HepG2 (cell line): ENCODE measurements at regions not wholly inside any gene's neighbourhood (a gene's known extent, or its start where the extent isn't known, plus 50 kb on each side); places are given as distances from the start of the nearest gene placed in this dataset.

ENCODE experiments used
- KDM5B ChIP-seq: sonication (generic); formaldehyde crosslinking; IDR thresholded peaks from 2 replicates; pipeline ENCODE4 v1.4.0; 2020; ENCODE audit warnings: missing genetic modification reagents, mild to moderate bottlenecking, borderline replicate concordance
- KLF13 ChIP-seq: sonication (generic); formaldehyde crosslinking; IDR thresholded peaks from 2 replicates; pipeline ENCODE4 v1.4.0; 2020; ENCODE audit warnings: mild to moderate bottlenecking, missing genetic modification reagents
- NFKB2 ChIP-seq: sonication (generic); formaldehyde crosslinking; IDR thresholded peaks from 2 replicates; pipeline ENCODE4 v1.4.0; 2020; ENCODE audit warnings: missing genetic modification reagents, borderline replicate concordance
- POLR2AphosphoS5 ChIP-seq: IDR thresholded peaks from 2 replicates; pipeline ENCODE4 v1.6.1; 2012; ENCODE audit warnings: low read depth, low read length
- ZNF296 ChIP-seq: sonication (generic); formaldehyde crosslinking; conservative IDR thresholded peaks from 2 replicates; pipeline ENCODE4 v1.5.0; 2020; ENCODE audit warnings: mild to moderate bottlenecking, missing genetic modification reagents
- TF ChIP-seq, protein P1 (sequence below): IDR thresholded peaks from 2 replicates; pipeline ENCODE4 v1.6.1; 2012; ENCODE audit warnings: low read depth, low read length, improper control_type of control experiment

- TF ChIP-seq KLF13 (CRISPR knock-in tag) (no peak), POLR2AphosphoS5 (no peak), KDM5B (CRISPR knock-in tag) (no peak), NFKB2 (CRISPR knock-in tag) (no peak), ZNF296 (CRISPR knock-in tag) (no peak)
- TF ChIP-seq, protein P1, sequence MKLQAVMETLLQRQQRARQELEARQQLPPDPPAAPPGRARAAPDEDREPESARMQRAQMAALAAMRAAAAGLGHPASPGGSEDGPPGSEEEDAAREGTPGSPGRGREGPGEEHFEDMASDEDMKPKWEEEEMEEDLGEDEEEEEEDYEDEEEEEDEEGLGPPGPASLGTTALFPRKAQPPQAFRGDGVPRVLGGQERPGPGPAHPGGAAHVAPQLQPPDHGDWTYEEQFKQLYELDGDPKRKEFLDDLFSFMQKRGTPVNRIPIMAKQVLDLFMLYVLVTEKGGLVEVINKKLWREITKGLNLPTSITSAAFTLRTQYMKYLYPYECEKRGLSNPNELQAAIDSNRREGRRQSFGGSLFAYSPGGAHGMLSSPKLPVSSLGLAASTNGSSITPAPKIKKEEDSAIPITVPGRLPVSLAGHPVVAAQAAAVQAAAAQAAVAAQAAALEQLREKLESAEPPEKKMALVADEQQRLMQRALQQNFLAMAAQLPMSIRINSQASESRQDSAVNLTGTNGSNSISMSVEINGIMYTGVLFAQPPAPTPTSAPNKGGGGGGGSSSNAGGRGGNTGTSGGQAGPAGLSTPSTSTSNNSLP = no peak
Observed at GRCh38 chr21:16070207-16070651, 340.4 kb downstream of the USP25 start.
